Testis (tissue), 2 donors: ENCODE measurements at regions not wholly inside any gene's neighbourhood (a gene's known extent, or its start where the extent isn't known, plus 50 kb on each side); places are given as distances from the start of the nearest gene placed in this dataset.

ENCODE experiments used
- CTCF ChIP-seq, 3 experiments: fragments of 450-650 bp in 2 of 3; fragments of 200-600 bp in 1 of 3; sonication (generic) in 1 of 3; IDR thresholded peaks; one replicate each; pipeline ENCODE4 v1.5.1; 2016 to 2019; ENCODE audit warnings: antibody characterized with exemption in 3 of 3, mild to moderate bottlenecking in 2 of 3, moderate library complexity in 1 of 3
- POLR2A ChIP-seq: fragments of 450-650 bp; IDR thresholded peaks from one replicate; pipeline ENCODE4 v1.6.1; 2017; ENCODE audit warnings: antibody characterized with exemption, mild to moderate bottlenecking, moderate library complexity

GRCh38 chr1:82700476-82700875 lies 899.7 kb downstream of the ADGRL2 start:
- TF ChIP-seq CTCF (IDR thresholded peaks at IDR 0.05) (no peak), POLR2A (no peak)
